Astrocyte (in vitro differentiated cells and primary cell): ENCODE measurements at regions not wholly inside any gene's neighbourhood (a gene's known extent, or its start where the extent isn't known, plus 50 kb on each side); places are given as distances from the start of the nearest gene placed in this dataset.

ENCODE experiments used
- DNase-seq: peaks from one replicate; pipeline ENCODE4 v3.0.0-alpha.2; 2010; ENCODE audit warnings: low read depth
- FAIRE-seq: peaks from 2 replicates; lab custom pipeline; 2011; peaks lifted over from hg19 to GRCh38; lab: Jason Lieb, UNC
- H2AFZ ChIP-seq: 2 replicates; pipeline ENCODE4 v1.6.0; 2012; ENCODE audit warnings: low read depth, low read length, inconsistent platforms
- H3K27ac ChIP-seq: 2 replicates; pipeline ENCODE4 v1.5.1; 2011; ENCODE audit warnings: low read depth, low read length, inconsistent platforms
- H3K27me3 ChIP-seq: 2 replicates; pipeline ENCODE4 v1.6.0; 2011; ENCODE audit warnings: low read length, inconsistent platforms; ENCODE audit not compliant: insufficient read depth
- H3K36me3 ChIP-seq: 2 replicates; pipeline ENCODE4 v1.5.1; 2011; ENCODE audit warnings: low read length, inconsistent platforms; ENCODE audit not compliant: insufficient read depth
- H3K4me1 ChIP-seq: 2 replicates; pipeline ENCODE4 v1.5.1; 2011; ENCODE audit warnings: low read length, inconsistent platforms; ENCODE audit not compliant: insufficient read depth
- H3K4me2 ChIP-seq: 2 replicates; pipeline ENCODE4 v1.6.0; 2012; ENCODE audit warnings: low read length, inconsistent platforms
- H3K4me3 ChIP-seq: 2 replicates; pipeline ENCODE4 v1.5.1; 2011; ENCODE audit warnings: low read depth, mild to moderate bottlenecking, low read length, inconsistent platforms; ENCODE audit not compliant: insufficient read depth
- H3K79me2 ChIP-seq: 2 replicates; pipeline ENCODE4 v1.6.0; 2012; ENCODE audit warnings: mild to moderate bottlenecking, low read length, inconsistent platforms; ENCODE audit not compliant: insufficient read depth
- H3K9ac ChIP-seq: 2 replicates; pipeline ENCODE4 v1.6.0; 2012; ENCODE audit warnings: mild to moderate bottlenecking, low read length, inconsistent platforms
- H3K9me3 ChIP-seq: 2 replicates; pipeline ENCODE4 v1.5.1; 2012; ENCODE audit warnings: low read depth, mild to moderate bottlenecking, low read length, inconsistent platforms; ENCODE audit not compliant: insufficient read depth
- H4K20me1 ChIP-seq: 2 replicates; pipeline ENCODE4 v1.6.0; 2012; ENCODE audit warnings: low read length, inconsistent platforms; ENCODE audit not compliant: insufficient read depth
- H3K27ac Mint-ChIP-seq: one replicate; pipeline ENCODE4 v1.8.0; 2021; ENCODE audit warnings: mild to moderate bottlenecking, mixed read lengths; ENCODE audit not compliant: unreplicated experiment
- H3K27me3 Mint-ChIP-seq: one replicate; pipeline ENCODE4 v1.8.0; 2021; ENCODE audit warnings: low read depth, mixed read lengths; ENCODE audit not compliant: unreplicated experiment
- H3K36me3 Mint-ChIP-seq: one replicate; pipeline ENCODE4 v1.8.0; 2021; ENCODE audit warnings: low read depth, mixed read lengths; ENCODE audit not compliant: unreplicated experiment
- H3K4me1 Mint-ChIP-seq: one replicate; pipeline ENCODE4 v1.8.0; 2021; ENCODE audit warnings: low read depth, mixed read lengths; ENCODE audit not compliant: unreplicated experiment
- H3K4me3 Mint-ChIP-seq: one replicate; pipeline ENCODE4 v1.8.0; 2021; ENCODE audit warnings: mild to moderate bottlenecking, moderate library complexity, mixed read lengths; ENCODE audit not compliant: unreplicated experiment
- H3K9me3 Mint-ChIP-seq: one replicate; pipeline ENCODE4 v1.8.0; 2021; ENCODE audit warnings: mild to moderate bottlenecking, mixed read lengths; ENCODE audit not compliant: unreplicated experiment
- CTCF ChIP-seq: IDR thresholded peaks from 2 replicates; pipeline ENCODE4 v1.5.1; 2011; ENCODE audit warnings: low read depth, mild to moderate bottlenecking, inconsistent platforms, low read length, moderate library complexity; ENCODE audit not compliant: insufficient read depth
- EZH2 ChIP-seq: IDR thresholded peaks from 2 replicates; pipeline ENCODE4 v1.6.1; 2012; ENCODE audit warnings: mild to moderate bottlenecking, low read length, inconsistent platforms; ENCODE audit not compliant: insufficient read depth

GRCh38 chr5:173780235-173781234, 107.6 kb upstream of the CPEB4 start:
- Histone ChIP-seq H4K20me1 (no peaks in the 10 kb centered on the region), H3K4me1 (peaks cover 13% of the 10 kb centered on the region), H3K27ac (no peak overlapping the region), H3K9me3 (no peaks in the 10 kb centered on the region), H3K4me2 (no peak overlapping the region), H3K79me2 (no peaks in the 10 kb centered on the region), H3K9ac (no peak overlapping the region), H3K27me3 (no peaks in the 10 kb centered on the region), H2AFZ (no peak overlapping the region), H3K36me3 (no peaks in the 10 kb centered on the region), H3K4me3 (no peak overlapping the region)
- Mint-ChIP-seq H3K9me3 (no peaks in the 10 kb centered on the region), H3K27ac (no peak overlapping the region), H3K27me3 (peaks cover 14% of the 10 kb centered on the region), H3K36me3 (no peaks in the 10 kb centered on the region), H3K4me3 (no peak overlapping the region), H3K4me1 (peaks cover 12% of the 10 kb centered on the region)
- TF ChIP-seq CTCF (no peak), EZH2 (no peak)
- FAIRE-seq (no peak), DNase-seq (no peak)

- H3K9me3 ChIP-seq = no peaks in the 10 kb centered on the region
- Mint-ChIP-seq H3K4me3 (no peak overlapping the region), H3K27ac (peak overlapping the region; percentile 77), H3K36me3 (no peaks in the 10 kb centered on the region), H3K4me1 (peaks cover 12% of the 10 kb centered on the region), H3K27me3 (peaks cover 11% of the 10 kb centered on the region), H3K9me3 (no peaks in the 10 kb centered on the region)
- H3K36me3 ChIP-seq = no peaks in the 10 kb centered on the region
- H3K27me3 ChIP-seq = no peaks in the 10 kb centered on the region
- H3K4me3 ChIP-seq = no peak overlapping the region
- no peak for DNase-seq
- TF ChIP-seq EZH2 (no peak), CTCF (no peak)
- no peak for FAIRE-seq
- no peak overlapping the region for H3K9ac ChIP-seq
- H4K20me1 ChIP-seq = no peaks in the 10 kb centered on the region
- peaks cover 13% of the 10 kb centered on the region for H3K4me1 ChIP-seq
- no peak overlapping the region for H2AFZ ChIP-seq
- no peaks in the 10 kb centered on the region for H3K79me2 ChIP-seq
- H3K4me2 ChIP-seq = peak overlapping the region; percentile 37
- H3K27ac ChIP-seq = peak overlapping the region; percentile 63
Observed at GRCh38 chr5:173781432-173781815, 106.7 kb upstream of the CPEB4 start.
